ENCODE measurements at regions not wholly inside any gene's neighbourhood (a gene's known extent, or its start where the extent isn't known, plus 50 kb on each side); places are given as distances from the start of the nearest gene placed in this dataset.
"Not testable (repeated sequence)": the region's sequence is repeated elsewhere in the genome, so short reads cannot be mapped to it uniquely, and the experiment has no call there.

- H3K9me3 Mint-ChIP-seq: peaks cover 5% of the 10 kb centered on the region
- no peaks in the 10 kb centered on the region for H3K4me1 Mint-ChIP-seq (ENCODE audit: low read depth)
- no peak overlapping the region for H3K4me3 Mint-ChIP-seq
- no peaks in the 10 kb centered on the region for H3K36me3 Mint-ChIP-seq (ENCODE audit: low read depth)
- H3K27ac Mint-ChIP-seq: no peak overlapping the region
- peaks cover 29% of the 10 kb centered on the region for H3K27me3 Mint-ChIP-seq
These were observed 94.8 kb downstream of the SOX1 start for GRCh38 chr13:112161521-112162301.

- not testable (repeated sequence) for H3K4me1 Mint-ChIP-seq (ENCODE audit: low read depth); H3K4me3 Mint-ChIP-seq; H3K36me3 Mint-ChIP-seq (ENCODE audit: low read depth); H3K27ac Mint-ChIP-seq; H3K9me3 Mint-ChIP-seq
- peaks cover 22% of the 10 kb centered on the region for H3K27me3 Mint-ChIP-seq
These were observed 97.0 kb downstream of the SOX1 start for GRCh38 chr13:112163691-112164660.

GRCh38 chr13:112165712-112166111, 98.8 kb downstream of the SOX1 start:
- Mint-ChIP-seq H3K4me1 (ENCODE audit: low read depth) (no peaks in the 10 kb centered on the region), H3K36me3 (ENCODE audit: low read depth) (no peaks in the 10 kb centered on the region), H3K27ac (no peak overlapping the region), H3K9me3 (no peaks in the 10 kb centered on the region), H3K27me3 (peaks cover 14% of the 10 kb centered on the region), H3K4me3 (no peak overlapping the region)

- Mint-ChIP-seq H3K27me3 (no peaks in the 10 kb centered on the region), H3K4me3 (no peak overlapping the region), H3K27ac (no peak overlapping the region), H3K9me3 (peaks cover 2% of the 10 kb centered on the region), H3K36me3 (ENCODE audit: low read depth) (no peaks in the 10 kb centered on the region), H3K4me1 (ENCODE audit: low read depth) (no peaks in the 10 kb centered on the region)
These were observed 101.8 kb downstream of the SOX1 start for GRCh38 chr13:112168761-112169160.

- no peaks in the 10 kb centered on the region for H3K4me1 Mint-ChIP-seq (ENCODE audit: low read depth)
- H3K4me3 Mint-ChIP-seq: no peak overlapping the region
- H3K27me3 Mint-ChIP-seq: peaks cover 4% of the 10 kb centered on the region
- no peaks in the 10 kb centered on the region for H3K36me3 Mint-ChIP-seq (ENCODE audit: low read depth)
- H3K9me3 Mint-ChIP-seq: peaks cover 9% of the 10 kb centered on the region
- no peak overlapping the region for H3K27ac Mint-ChIP-seq
These were observed 103.2 kb downstream of the SOX1 start for GRCh38 chr13:112169941-112170822.

GRCh38 chr13:112170823-112171569, 104.0 kb downstream of the SOX1 start:
- Mint-ChIP-seq H3K4me3 (no peak overlapping the region), H3K27me3 (peaks cover 4% of the 10 kb centered on the region), H3K36me3 (ENCODE audit: low read depth) (no peaks in the 10 kb centered on the region), H3K9me3 (peaks cover 9% of the 10 kb centered on the region), H3K4me1 (ENCODE audit: low read depth) (no peaks in the 10 kb centered on the region), H3K27ac (no peak overlapping the region)

- H3K27ac Mint-ChIP-seq: no peak overlapping the region
- peaks cover 9% of the 10 kb centered on the region for H3K9me3 Mint-ChIP-seq
- no peak overlapping the region for H3K4me3 Mint-ChIP-seq
- H3K36me3 Mint-ChIP-seq (ENCODE audit: low read depth): no peaks in the 10 kb centered on the region
- no peaks in the 10 kb centered on the region for H3K4me1 Mint-ChIP-seq (ENCODE audit: low read depth)
- peaks cover 4% of the 10 kb centered on the region for H3K27me3 Mint-ChIP-seq
These were observed 104.6 kb downstream of the SOX1 start for GRCh38 chr13:112171570-112171965.

GRCh38 chr13:112172017-112172416, 105.1 kb downstream of the SOX1 start:
- H3K4me1 Mint-ChIP-seq (ENCODE audit: low read depth): no peaks in the 10 kb centered on the region
- H3K4me3 Mint-ChIP-seq: no peak overlapping the region
- peaks cover 9% of the 10 kb centered on the region for H3K9me3 Mint-ChIP-seq
- H3K36me3 Mint-ChIP-seq (ENCODE audit: low read depth): no peaks in the 10 kb centered on the region
- no peak overlapping the region for H3K27ac Mint-ChIP-seq
- peaks cover 4% of the 10 kb centered on the region for H3K27me3 Mint-ChIP-seq

- peaks cover 4% of the 10 kb centered on the region for H3K27me3 Mint-ChIP-seq
- peaks cover 9% of the 10 kb centered on the region for H3K9me3 Mint-ChIP-seq
- no peak overlapping the region for H3K27ac Mint-ChIP-seq
- no peaks in the 10 kb centered on the region for H3K36me3 Mint-ChIP-seq (ENCODE audit: low read depth)
- no peak overlapping the region for H3K4me3 Mint-ChIP-seq
- H3K4me1 Mint-ChIP-seq (ENCODE audit: low read depth): no peaks in the 10 kb centered on the region
These were observed 105.8 kb downstream of the SOX1 start for GRCh38 chr13:112172641-112173251.

GRCh38 chr13:112174476-112175110, 107.6 kb downstream of the SOX1 start:
- H3K36me3 Mint-ChIP-seq (ENCODE audit: low read depth): no peaks in the 10 kb centered on the region
- no peak overlapping the region for H3K4me3 Mint-ChIP-seq
- H3K27me3 Mint-ChIP-seq: peaks cover 4% of the 10 kb centered on the region
- no peaks in the 10 kb centered on the region for H3K4me1 Mint-ChIP-seq (ENCODE audit: low read depth)
- H3K27ac Mint-ChIP-seq: no peak overlapping the region
- H3K9me3 Mint-ChIP-seq: peaks cover 9% of the 10 kb centered on the region

- no peak overlapping the region for H3K4me3 Mint-ChIP-seq
- peaks cover 9% of the 10 kb centered on the region for H3K9me3 Mint-ChIP-seq
- H3K4me1 Mint-ChIP-seq (ENCODE audit: low read depth): no peaks in the 10 kb centered on the region
- H3K27ac Mint-ChIP-seq: no peak overlapping the region
- H3K27me3 Mint-ChIP-seq: peaks cover 4% of the 10 kb centered on the region
- H3K36me3 Mint-ChIP-seq (ENCODE audit: low read depth): no peaks in the 10 kb centered on the region
These were observed 108.5 kb downstream of the SOX1 start for GRCh38 chr13:112175162-112176075.

- H3K9me3 Mint-ChIP-seq; H3K4me1 Mint-ChIP-seq (ENCODE audit: low read depth); H3K4me3 Mint-ChIP-seq: not testable (repeated sequence)
These were observed 109.5 kb downstream of the SOX1 start for GRCh38 chr13:112176141-112177119.

More at GRCh38 chr13:112176141-112177119, 109.5 kb downstream of the SOX1 start:
- not testable (repeated sequence) for H3K27me3 Mint-ChIP-seq; H3K27ac Mint-ChIP-seq; H3K36me3 Mint-ChIP-seq (ENCODE audit: low read depth)
